NCI-H748 (cell line): ENCODE measurements at regions not wholly inside any gene's neighbourhood (a gene's known extent, or its start where the extent isn't known, plus 50 kb on each side); places are given as distances from the start of the nearest gene placed in this dataset.

ENCODE experiments used
- DNase-seq: peaks from one replicate; lab custom pipeline; 2025; ENCODE audit not compliant: unreplicated experiment; lab: John Stamatoyannopoulos, UW

DNA sequence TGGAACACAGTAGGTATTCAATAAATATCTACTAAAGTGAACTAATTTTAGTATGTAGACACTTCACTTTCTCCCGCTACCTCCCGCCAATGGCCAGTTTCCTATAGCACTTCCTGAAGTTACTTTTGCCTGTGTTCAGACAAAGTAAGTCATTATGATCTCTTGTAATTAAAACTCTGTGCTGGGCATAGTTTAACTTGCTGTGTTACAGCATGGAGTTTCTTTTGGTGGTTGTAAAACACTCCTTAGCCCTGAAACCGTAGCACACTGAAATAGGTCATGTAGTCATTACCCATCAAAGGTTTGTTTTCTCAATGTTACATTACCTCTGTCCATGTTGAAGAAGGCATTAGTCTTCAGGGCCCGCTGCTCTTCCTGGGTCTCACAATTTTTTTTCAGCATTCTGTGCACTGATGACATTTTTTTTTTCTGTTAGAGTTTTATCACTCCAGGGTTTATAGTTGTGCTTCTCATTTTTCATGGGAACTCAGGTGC, 54.0 kb upstream of the CENPW start:
- DNase-seq = no peak
